Mammary epithelial cell (primary cell): ENCODE measurements at regions not wholly inside any gene's neighbourhood (a gene's known extent, or its start where the extent isn't known, plus 50 kb on each side); places are given as distances from the start of the nearest gene placed in this dataset.

Source experiments
- CTCF ChIP-seq, 2 donors: IDR thresholded peaks in 1 of 2; conservative IDR thresholded peaks in 1 of 2; 2 replicates each; pipeline ENCODE4 v1.5.1; 2011 to 2012; ENCODE audit warnings: inconsistent platforms in 2 of 2, low read length in 2 of 2, mild to moderate bottlenecking in 2 of 2, control low read depth in 1 of 2, low read depth in 1 of 2; ENCODE audit not compliant: insufficient read depth in 1 of 2; ENCODE audit errors: extremely low read depth in 1 of 2
- EZH2 ChIP-seq: IDR thresholded peaks from 2 replicates; pipeline ENCODE4 v1.6.1; 2012; ENCODE audit warnings: low read length, inconsistent platforms, borderline replicate concordance

GRCh38 chr2:155944218-155944617 lies 388.3 kb downstream of the NR4A2 start:
- TF ChIP-seq CTCF (conservative IDR thresholded peaks at IDR 0.05 in 1 of 2, IDR thresholded peaks at IDR 0.05 in 1 of 2; ENCODE audit: extremely low read depth in 1 of 2, insufficient read depth in 1 of 2, low read depth in 1 of 2, low read length in 2 of 2) (no peak), EZH2 (no peak)
